ENCODE measurements at regions not wholly inside any gene's neighbourhood (a gene's known extent, or its start where the extent isn't known, plus 50 kb on each side); places are given as distances from the start of the nearest gene placed in this dataset.
A peak's percentile ranks its signal among the peaks of the same experiment; 100 is the strongest.
"Not testable (repeated sequence)": the region's sequence is repeated elsewhere in the genome, so short reads cannot be mapped to it uniquely, and the experiment has no call there.

DNA sequence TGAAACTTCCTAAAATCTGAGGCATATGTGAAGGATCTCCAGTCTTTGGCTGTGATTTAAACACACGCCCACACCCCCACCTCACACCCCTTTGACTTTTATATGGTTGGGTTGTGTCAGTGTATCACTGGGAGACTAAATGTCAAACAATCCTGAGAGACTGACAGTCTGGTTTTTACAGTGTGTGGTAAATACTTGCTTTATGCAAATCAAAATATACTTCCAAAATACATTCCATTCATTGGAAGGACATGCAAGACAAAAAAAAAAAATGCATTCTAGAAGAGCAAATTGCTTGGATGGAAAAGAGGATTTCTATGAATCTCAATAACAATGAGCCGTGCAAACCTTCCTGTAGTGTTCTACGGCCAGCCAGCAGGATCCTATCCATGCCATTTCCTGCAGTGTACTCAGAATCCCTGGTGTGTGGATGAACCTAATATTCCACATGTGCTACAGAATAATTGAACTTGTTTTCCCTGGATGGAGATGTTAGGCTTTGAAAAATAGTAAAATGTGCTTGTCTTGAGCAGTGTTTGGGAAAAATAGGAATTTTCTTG, 602.1 kb upstream of the GOT2 start:
- peak; percentile 14 for DNase-seq (ENCODE audit: low read depth)

DNA sequence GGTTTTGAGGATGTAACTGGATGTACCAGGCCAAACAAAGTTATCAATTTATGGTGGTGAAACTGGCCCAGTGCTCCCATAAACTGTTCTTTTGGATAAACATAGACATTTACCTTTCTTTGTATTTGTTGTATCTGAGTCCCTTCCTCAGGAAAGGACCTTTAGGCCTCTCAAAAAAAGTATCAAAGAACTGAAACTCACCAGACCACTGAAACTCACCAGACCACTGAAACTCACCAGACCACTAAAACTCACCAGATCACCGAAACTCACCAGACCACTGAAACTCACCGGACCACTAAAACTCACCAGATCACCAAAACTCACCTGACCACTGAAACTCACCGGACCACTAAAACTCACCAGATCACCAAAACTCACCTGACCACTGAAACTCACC, 597.6 kb upstream of the GOT2 start:
- DNase-seq (ENCODE audit: low read depth), result not testable (repeated sequence)

DNA sequence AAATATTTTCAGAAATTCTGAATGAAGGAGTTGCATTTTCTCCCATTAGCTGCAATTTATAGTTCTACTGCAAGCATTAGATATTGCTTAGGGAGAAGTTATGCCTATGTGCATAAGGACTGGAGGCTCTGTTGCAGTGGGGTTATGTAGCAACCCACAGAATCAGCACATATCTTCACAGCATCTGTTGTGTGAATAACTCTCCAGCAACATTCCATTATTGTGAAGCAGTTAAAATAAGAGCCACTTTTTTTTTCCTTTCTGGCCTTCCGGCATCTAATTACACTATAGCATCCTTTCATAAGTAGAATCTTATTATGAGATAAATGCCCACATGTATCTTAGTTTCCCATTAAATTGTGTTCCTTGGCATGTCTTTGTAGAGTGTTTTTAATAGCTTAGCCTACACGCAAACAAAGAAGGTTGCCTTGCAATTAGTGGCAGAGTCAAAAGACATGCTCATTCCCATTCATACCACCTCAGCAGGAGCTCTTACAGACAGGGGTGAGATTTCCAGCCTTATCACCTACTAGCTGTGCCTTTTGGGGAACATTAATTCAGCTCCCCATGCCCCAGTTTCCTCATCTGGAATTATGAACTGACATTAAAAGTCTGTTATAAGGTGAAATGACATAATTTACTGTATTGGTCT, 596.0 kb upstream of the GOT2 start:
- DNase-seq (ENCODE audit: low read depth), result no peak

DNA sequence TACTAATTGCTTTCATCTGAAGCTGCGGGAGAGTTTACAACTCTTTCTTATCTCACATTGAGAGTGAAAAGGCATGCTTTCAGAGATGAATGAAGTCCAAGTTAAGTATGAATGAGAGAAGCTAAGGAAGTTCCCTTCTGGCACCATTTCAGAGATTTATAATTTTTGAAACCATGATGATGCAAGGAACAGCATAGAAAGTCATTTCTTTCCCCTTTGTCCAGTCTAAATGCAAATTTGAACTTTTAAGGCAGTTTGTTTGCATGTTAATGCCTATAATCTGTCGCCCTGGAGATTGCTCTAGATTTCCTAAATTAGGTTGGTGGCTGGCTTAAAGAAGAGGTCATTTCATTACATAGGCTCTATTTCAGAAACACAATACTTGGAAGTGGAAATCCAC, 594.8 kb upstream of the GOT2 start:
- no peak for DNase-seq (ENCODE audit: low read depth)

DNA sequence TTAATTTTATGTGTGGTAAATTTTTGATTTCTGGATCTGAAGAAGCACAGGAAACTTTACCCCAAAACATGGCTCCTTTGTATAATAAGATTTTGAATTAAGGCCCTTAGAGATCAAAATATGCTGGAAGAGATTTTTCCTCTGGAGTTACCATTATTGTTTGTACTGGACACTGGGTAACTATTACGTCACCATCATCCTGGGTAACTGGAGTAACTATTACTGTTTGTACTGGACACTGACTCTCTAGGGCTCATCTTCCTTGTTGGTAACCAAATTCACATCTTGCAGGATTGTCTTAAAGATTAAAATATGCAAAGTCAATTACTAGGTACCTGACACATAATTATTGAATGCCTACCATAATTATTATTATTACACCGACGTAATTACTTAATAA, 593.8 kb upstream of the GOT2 start:
- DNase-seq (ENCODE audit: low read depth), result no peak

DNA sequence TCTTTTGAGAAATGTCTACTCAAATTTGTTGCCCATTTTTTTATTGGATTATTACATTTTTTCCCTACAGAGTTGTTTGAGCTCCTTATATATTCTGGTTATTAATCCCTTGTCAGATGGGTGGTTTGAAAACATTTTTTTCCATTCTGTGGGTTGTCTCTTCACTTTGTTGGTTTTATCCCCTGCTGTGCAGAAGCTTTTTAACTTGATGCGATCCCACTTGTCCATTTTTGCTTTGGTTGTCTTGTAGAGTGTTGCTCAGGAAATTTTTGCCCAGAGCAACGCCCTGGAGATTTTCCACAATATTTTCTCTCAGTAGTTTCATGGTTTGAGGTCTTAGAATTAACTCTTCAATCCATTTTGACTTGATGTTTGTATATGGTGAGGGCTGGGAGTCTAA, 592.8 kb upstream of the GOT2 start:
- DNase-seq (ENCODE audit: low read depth), result no peak

DNA sequence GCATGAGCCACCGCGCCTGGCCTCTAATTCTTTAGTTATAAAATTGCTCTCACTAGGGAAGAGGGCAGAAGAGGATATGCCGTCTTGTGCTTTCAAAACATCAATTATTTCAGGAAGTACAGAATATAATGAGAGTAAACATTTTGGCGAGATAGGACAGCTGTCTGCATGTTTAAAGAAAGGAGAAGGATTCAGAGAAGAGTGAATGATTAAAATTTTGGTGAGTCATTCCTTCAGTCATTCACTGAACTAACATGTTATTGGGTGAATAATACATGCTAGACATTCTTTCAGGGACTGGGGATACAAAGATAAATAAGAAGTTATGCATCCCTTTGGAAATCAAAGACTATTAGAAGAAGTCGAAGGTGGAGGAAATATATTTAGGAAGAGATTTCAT, 590.3 kb upstream of the GOT2 start:
- no peak for DNase-seq (ENCODE audit: low read depth)

DNA sequence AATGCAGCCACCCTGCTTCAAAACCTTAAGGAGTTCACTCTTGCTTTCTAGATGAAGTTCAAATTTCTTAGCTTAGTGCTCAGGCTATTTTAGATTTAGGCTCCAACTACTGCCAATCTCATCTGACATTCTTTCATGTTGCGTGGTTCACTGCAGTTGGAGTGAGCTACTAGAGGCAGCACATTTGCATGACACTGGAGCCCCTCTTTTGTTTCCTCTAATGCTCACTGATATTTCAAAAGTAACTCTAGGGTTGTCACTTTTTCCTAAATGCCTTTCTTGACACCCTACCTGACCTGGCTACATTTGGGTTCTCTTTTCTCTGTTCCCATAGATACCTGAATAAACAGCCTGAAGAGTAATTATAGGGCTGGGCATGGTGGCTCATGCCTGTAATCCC, 586.5 kb upstream of the GOT2 start:
- DNase-seq (ENCODE audit: low read depth), result no peak

DNA sequence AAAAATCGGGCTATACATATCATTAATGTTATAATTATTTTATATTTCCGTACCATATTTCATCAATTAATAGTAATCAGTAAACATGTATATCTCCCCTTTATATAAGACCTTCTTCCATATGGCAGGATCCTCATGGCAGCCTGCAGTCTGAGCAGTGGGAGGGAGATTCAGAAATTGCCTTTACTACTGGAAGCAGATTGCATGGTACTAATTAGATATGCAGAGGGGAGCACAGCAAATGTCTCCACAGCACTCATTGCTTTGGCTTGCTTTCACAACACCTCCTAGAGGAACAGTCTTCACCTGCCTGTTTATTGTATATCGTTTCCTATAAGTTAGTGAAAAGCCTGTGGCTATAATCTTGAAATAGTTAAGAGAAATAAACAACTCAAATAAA, 585.8 kb upstream of the GOT2 start:
- DNase-seq (ENCODE audit: low read depth), result no peak

DNA sequence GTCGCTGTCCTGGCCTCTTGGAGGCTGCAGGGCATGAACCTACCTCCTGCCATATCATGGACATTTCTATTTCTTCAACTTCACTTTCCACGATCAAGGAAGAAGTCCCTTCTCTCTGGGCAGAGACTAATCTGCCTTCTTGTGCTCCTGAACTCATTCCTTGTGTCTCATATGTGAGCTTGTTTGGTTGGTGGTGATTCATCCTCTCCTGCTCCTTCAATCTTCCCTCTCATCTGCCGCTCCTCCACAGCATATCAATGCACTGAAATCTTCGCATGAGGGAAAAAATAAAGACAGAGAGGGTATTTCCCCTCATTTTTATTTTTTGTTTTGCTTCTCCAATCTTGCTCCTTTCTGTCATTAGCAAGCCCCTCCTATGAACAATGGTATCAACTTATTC, 571.7 kb upstream of the GOT2 start:
- DNase-seq (ENCODE audit: low read depth), result no peak

DNA sequence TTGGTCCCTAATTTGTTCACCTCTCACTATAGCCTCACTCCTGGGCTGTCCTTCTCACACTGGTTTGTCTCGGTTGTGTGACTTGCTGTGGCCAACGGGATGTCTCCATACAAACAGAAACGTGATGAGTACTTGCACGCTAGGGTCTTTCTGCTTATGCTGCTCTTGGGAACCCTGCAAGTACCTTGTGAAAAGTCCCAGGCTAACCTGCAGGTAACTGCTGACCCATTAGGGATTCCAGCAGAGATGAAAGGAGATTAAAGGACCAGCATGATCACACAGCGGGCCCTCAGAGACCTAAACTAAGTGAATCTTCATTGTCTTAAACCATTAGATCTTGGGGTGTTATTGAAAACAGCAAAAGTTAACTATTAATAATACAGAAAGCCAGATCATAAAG, 562.8 kb upstream of the GOT2 start:
- no peak for DNase-seq (ENCODE audit: low read depth)

DNA sequence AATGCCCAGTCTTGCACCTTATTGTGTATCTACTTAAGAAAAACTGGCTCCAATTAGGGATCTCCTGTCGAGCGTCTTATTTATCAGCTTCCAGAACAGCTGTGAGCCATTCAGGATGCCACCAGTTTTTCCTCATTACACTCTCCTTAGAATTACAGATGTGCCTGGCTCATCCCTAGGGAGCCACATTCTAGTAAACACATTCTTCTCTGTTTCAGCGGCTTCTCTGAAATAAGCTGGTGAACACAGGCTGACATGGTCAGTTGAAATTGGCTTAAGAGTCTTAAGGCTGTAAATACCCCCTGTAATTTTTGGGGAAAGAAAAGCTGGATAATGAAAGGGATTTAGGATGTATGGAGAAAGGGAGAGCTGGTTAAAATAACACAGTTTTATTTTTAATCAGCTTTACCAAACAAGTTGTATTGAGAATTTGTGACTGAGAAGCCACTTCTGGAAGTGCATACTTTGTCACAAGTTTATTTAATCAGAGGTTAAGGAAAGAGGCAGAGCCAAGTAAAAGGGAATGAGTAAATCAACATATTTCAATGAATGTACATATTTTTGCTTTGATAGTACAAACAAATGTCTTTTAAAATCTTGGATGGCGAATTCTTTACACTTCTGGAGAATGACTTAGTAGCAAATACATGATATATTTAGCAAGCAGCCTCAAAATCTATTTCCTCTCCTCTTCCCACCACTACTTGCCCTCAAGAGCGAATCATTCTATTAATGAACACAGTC, 562.0 kb upstream of the GOT2 start:
- DNase-seq (ENCODE audit: low read depth), result no peak

DNA sequence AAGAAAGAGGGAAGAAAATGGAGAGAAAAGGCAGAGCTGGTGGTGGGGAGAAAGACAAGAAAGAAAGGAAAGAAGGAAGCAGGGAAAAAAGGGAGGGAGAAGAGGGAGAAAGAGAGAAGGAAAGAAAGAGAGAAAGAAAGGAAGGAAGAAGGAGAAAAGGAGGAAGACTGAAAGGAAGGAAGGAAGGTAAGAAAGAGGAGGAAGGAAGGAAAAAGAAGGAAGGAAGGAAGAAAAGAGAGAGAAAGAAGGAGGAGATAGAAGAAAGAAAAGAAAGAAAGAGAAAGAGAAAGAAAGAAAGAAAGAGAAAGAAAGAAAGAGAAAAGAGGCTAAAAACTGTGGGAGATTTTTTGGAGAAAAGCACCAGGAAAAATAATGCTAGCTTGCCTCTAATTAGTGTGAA, 561.4 kb upstream of the GOT2 start:
- no peak for DNase-seq (ENCODE audit: low read depth)

DNA sequence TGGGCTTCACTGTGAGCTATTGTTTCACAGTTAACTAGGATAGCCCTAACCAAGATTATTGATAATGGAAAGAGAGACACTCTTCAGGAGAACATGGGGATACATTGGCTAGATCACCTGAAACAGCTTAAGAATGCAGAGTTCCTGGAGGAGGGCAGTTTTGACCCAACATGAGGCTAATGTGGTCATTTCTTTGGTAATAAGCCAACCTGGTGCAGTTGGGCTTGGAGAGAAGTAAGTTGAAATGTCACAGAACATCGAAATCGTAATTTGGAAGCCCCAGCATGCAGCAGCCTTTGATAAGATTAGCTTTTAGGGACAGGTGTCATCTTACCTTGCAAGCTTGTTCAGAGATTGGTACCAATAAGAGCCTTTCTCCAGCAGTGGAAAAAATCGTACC, 556.6 kb upstream of the GOT2 start:
- no peak for DNase-seq (ENCODE audit: low read depth)

DNA sequence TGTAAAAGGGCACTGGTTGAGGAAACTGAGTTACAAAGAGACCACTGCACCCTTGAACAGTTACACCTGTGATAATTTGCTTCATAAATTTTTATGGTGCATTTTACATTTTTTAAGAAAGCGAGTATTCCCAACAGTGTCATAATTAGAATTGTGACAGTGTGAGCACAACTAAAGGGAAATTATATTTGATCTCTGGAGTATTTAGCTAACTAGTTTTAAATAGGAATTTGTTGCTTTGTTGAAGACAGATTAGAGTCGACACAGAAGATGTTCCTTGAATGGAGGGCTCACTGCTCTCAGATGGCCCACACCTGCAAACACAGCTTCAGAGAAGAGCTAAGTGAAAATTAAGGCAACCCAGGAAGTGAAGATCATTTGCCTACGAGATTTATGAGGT, 555.0 kb upstream of the GOT2 start:
- no peak for DNase-seq (ENCODE audit: low read depth)

DNA sequence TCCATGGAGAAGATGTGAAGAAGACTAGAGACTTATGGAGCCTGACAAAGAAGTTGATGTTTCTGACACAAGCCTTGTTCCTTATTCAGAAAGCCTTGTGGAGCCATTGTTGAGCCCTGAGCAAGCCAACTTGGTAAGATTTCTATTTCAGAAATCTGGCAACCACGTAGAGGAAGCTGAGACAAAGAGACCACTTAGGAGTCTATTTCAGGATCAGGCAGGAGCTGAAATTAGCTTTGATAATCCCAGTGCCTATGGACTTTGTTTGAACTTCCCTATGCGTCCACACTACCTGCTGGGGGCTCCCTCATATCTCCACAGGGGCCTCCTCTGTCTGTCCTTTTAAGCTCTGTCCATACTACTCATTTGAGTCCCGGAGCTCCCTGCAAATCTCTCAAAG, 540.0 kb upstream of the GOT2 start:
- DNase-seq (ENCODE audit: low read depth), result no peak

DNA sequence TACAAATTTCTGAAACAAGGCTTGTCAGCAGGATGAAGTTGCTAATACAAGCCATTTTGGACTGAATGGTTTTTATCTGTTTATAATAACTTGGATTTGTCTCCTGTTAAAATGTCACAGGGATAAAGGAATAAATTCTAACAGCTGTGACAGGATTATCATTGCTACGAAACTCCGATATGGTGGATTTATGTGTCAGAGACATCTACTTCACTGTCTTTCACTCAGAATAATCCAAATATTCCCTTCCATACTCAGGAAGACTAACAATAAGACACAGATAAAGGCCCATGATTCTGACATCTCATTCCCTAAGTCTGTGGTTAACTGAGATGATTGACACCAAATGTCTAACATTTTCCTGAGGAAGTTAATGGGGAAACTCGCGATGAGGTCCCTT, 529.8 kb upstream of the GOT2 start:
- DNase-seq (ENCODE audit: low read depth), result no peak

DNA sequence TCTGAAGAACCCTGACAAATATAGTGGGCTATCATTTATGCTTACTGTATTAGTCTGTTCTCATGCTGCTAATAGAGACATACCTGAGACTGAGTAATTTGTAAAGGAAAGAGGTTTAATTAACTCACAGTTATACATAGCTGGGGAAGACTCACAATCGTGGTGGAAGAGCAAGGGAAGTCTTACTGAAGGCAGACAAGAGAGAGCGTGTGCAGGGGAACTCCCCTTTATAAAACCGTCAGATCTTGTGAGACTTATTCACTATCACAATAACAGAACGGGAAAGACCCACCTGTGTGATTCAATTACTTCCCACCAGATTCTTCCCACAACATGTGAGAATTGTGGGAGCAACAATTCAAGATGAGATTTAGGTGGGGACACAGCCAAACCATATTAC, 526.8 kb upstream of the GOT2 start:
- no peak for DNase-seq (ENCODE audit: low read depth)

DNA sequence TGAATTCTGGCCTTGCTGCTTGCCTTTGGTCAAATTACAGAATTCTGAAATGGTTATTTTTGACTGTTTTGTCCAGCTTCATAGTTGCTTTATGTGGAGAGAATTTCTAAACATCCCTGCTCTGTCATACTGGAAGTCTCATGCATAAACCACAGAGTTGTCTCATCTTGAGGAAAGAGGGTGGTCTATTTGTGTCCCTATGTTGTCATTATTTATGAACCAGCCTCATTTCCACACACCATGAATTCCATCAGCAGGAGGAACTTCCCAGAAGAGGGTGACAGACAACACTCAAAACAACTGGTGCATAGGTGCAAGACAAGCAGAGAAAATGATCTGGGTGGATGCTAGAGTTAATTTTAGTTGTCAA, 525.8 kb upstream of the GOT2 start:
- DNase-seq (ENCODE audit: low read depth), result no peak

DNA sequence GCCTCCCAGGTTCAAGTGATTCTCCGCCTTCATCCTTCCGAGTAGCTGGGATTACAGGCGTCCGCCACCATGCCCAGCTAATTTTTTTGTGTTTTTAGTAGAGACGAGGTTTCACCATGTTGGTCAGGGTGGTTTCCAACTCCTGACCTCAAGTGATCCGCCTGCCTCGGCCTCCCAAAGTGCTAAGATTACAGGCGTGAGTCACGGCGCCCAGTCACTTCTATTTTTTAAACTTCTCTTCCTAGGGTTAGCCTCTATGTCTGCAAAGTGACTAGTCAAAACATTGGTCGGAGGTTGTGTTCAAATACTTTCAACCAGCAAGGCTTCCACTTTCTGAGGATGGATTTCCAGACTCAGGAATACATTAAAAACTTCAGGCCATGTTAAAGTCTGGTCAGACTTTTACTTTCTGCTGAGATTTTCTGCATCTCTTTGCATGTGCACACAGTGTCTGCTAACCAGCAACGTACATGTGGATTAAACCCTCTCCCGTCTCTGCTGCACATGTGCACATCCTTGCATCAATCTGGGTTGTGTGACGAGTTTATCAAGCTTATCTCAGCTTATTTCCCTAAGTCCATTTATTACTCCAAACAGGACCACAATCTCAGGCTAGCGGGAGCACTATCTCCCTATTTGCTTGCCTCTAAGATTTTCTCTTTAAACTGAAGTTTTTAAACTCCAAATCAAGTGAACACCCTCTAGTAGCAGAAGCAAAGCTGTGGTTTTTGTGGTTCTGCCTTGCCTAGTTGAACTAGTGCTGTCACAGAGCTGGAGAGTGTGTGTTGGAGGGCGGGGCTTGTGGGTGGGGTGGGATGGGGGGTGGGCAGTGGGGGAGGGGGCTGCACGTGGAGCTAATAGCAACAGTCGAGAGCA, 525.2 kb upstream of the GOT2 start:
- no peak for DNase-seq (ENCODE audit: low read depth)

DNA sequence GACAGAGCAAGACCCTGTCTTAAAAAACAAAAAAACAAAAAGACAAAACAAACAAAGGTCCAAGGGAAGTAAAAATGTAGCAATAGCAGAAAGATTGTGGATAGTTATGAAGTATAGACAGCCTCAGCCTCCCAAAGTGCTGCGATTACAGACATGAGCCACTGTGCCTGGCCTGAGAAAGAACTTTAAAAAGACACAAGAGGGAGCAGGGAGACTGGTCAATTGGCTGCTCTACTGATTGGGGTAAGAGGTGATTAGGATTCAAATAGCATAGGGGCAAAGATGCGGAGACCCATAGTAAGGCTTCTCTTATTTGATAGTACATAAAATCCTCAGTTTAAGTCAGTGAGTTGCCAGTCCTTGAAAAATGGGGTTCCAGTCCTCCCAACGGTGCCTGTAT, 518.2 kb upstream of the GOT2 start:
- no peak for DNase-seq (ENCODE audit: low read depth)

DNA sequence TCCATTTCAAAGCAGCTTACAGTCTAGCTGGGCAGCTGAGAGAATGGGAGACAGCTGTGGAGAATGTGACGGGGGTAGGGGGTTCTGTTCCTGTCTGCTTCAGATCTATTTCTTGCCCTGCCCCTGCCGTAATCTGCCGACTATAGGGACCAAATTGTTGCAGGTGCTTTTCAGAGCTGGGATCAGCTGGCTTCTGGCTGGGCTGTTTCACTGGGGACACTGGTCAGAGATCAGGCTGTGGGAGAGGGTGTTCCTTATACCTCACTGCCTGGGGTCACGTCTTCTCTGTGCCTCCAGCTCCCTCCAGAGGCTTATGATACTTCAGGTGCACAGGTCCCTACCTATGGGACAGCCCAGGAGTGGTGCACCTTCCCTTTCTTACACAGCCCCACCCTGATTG, 514.9 kb upstream of the GOT2 start:
- no peak for DNase-seq (ENCODE audit: low read depth)

DNA sequence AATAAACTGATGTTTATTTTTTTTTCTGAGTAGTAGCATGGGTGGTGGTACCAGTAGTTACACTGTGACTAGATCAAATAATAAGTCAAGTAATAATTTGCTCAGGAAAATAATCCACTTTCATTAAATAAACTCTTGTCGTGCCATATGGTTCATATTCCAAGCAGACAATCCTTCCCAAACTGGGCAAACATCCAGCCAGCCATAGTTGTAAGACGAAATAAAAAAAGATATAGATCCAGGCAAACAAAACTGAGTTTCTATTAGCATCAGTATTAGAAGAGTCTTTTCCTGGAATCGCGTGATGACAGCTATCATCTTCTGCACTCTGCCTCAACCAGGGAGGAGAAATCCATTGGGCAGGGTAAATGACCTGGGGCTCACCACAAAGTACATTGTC, 508.4 kb upstream of the GOT2 start:
- DNase-seq (ENCODE audit: low read depth), result no peak
